ENCODE measurements at regions not wholly inside any gene's neighbourhood (a gene's known extent, or its start where the extent isn't known, plus 50 kb on each side); places are given as distances from the start of the nearest gene placed in this dataset.

- no peaks in the 10 kb centered on the region for H4K20me1 ChIP-seq (ENCODE audit: control insufficient read depth, insufficient read depth, insufficient read length)
- H3K27me3 ChIP-seq (ENCODE audit: insufficient read depth, low read length): no peaks in the 10 kb centered on the region
- H3K4me3 Mint-ChIP-seq: no peak overlapping the region
- peak overlapping the region in 1 of 3 experiments; percentile 40; a peak in 2 of 7 replicates for H3K27ac Mint-ChIP-seq
- H3K9me3 Mint-ChIP-seq: no peaks in the 10 kb centered on the region
- H2BK5ac ChIP-seq (ENCODE audit: insufficient read length, low read length): no peak overlapping the region
- H3K27me3 Mint-ChIP-seq (ENCODE audit: low read depth): peaks cover 7% of the 10 kb centered on the region
- peaks cover 13 to 30% of the 10 kb centered on the region in 2 experiments for H3K4me1 Mint-ChIP-seq
- H3T11ph ChIP-seq (ENCODE audit: low read length): no peak overlapping the region
- no peaks in the 10 kb centered on the region for H3K36me3 Mint-ChIP-seq (ENCODE audit: insufficient read depth in 1 of 3, low read depth in 3 of 3)
- H4K91ac ChIP-seq (ENCODE audit: insufficient read length, low read depth, low read length): no peak overlapping the region
- no peaks in the 10 kb centered on the region for H3K9me3 ChIP-seq (ENCODE audit: control insufficient read depth, low read depth, low read length)
- no peak overlapping the region for H2AK5ac ChIP-seq (ENCODE audit: insufficient read length, low read length)
- H2BK20ac ChIP-seq (ENCODE audit: low read depth, low read length, poor library complexity, severe bottlenecking): no peak overlapping the region
- no peaks in the 10 kb centered on the region for H3K4me1 ChIP-seq (ENCODE audit: insufficient read depth, low read length)
- no peak overlapping the region for H3K14ac ChIP-seq (ENCODE audit: insufficient read depth, low read length)
- no peaks in the 10 kb centered on the region for H3K79me2 ChIP-seq (ENCODE audit: insufficient read depth, low read length)
- TF ChIP-seq CTCF (conservative IDR thresholded peaks at IDR 0.05): no peak
- no peak overlapping the region for H4K5ac ChIP-seq (ENCODE audit: insufficient read length, low read depth, low read length)
- WGBS (ENCODE audit: extremely low coverage, insufficient read length, low lambda C conversion rate): no CpG with 5 or more reads among the region's 10 CpGs
- H4K8ac ChIP-seq (replicated peaks; ENCODE audit: insufficient read length, low read depth, low read length): no peak overlapping the region
- no peak overlapping the region for H3K4ac ChIP-seq (ENCODE audit: low read depth, low read length)
- no peak overlapping the region for H3K18ac ChIP-seq (ENCODE audit: insufficient read length, low read depth, low read length)
- H2AFZ ChIP-seq (ENCODE audit: low read length): no peak overlapping the region
- H2BK12ac ChIP-seq (ENCODE audit: insufficient read length, low read depth, low read length): no peak overlapping the region
- no peak for DNase-seq
- no peak overlapping the region for H2BK120ac ChIP-seq (ENCODE audit: low read depth, low read length, poor library complexity, severe bottlenecking)
- no peak overlapping the region for H3K27ac ChIP-seq (ENCODE audit: insufficient read length, low read depth, low read length)
- no peak overlapping the region for H3K56ac ChIP-seq (ENCODE audit: insufficient read length, low read depth, low read length)
- H3K9ac ChIP-seq (ENCODE audit: extremely low read depth, insufficient read length, low read length): no peak overlapping the region
- H3K4me2 ChIP-seq (ENCODE audit: insufficient read depth, insufficient read length, low read length): no peak overlapping the region
- H3K79me1 ChIP-seq (ENCODE audit: insufficient read depth, low read depth, low read length, poor library complexity, severe bottlenecking): no peaks in the 10 kb centered on the region
- no peak overlapping the region for H3K23ac ChIP-seq (ENCODE audit: insufficient read length, low read depth, low read length)
- no peaks in the 10 kb centered on the region for H3K23me2 ChIP-seq (ENCODE audit: insufficient read length, low read depth, low read length, poor library complexity, severe bottlenecking)
- H2BK15ac ChIP-seq (ENCODE audit: low read depth, low read length): no peak overlapping the region
Observed at GRCh38 chr3:127371334-127371733, 83.5 kb upstream of the PRR20G start.
